Neuronal stem cell (in vitro differentiated cells): ENCODE measurements at regions not wholly inside any gene's neighbourhood (a gene's known extent, or its start where the extent isn't known, plus 50 kb on each side); places are given as distances from the start of the nearest gene placed in this dataset.
"Not testable (repeated sequence)": the region's sequence is repeated elsewhere in the genome, so short reads cannot be mapped to it uniquely, and the experiment has no call there.

Experiments
- DNase-seq: peaks from one replicate; pipeline ENCODE4 v3.0.0-alpha.2; 2013; ENCODE audit warnings: low spot score
- H2AFZ ChIP-seq: one replicate; pipeline ENCODE4 v1.6.1; 2013; ENCODE audit warnings: mild to moderate bottlenecking, low read length, inconsistent platforms
- H2AK5ac ChIP-seq: 2 replicates; pipeline ENCODE4 v1.6.1; 2013; ENCODE audit warnings: low read depth, mild to moderate bottlenecking, inconsistent platforms, low read length, moderate library complexity, mixed read lengths
- H2BK120ac ChIP-seq: 2 replicates; pipeline ENCODE4 v1.6.1; 2013; ENCODE audit warnings: low read depth, mild to moderate bottlenecking, inconsistent platforms, low read length, moderate library complexity, mixed read lengths
- H2BK12ac ChIP-seq: one replicate; pipeline ENCODE4 v1.6.1; 2013; ENCODE audit warnings: low read length, inconsistent platforms
- H2BK15ac ChIP-seq: 2 replicates; pipeline ENCODE4 v1.6.1; 2013; ENCODE audit warnings: mild to moderate bottlenecking, low read length, inconsistent platforms, mixed read lengths
- H2BK5ac ChIP-seq: one replicate; pipeline ENCODE4 v1.6.1; 2013; ENCODE audit warnings: inconsistent platforms, mild to moderate bottlenecking, low read length, moderate library complexity
- H3K14ac ChIP-seq: one replicate; pipeline ENCODE4 v1.6.1; 2013; ENCODE audit warnings: low read length, inconsistent platforms
- H3K18ac ChIP-seq: 2 replicates; pipeline ENCODE4 v1.6.1; 2013; ENCODE audit warnings: low read length, inconsistent platforms
- H3K23ac ChIP-seq: 2 replicates; pipeline ENCODE4 v1.6.1; 2013; ENCODE audit warnings: low read depth, mild to moderate bottlenecking, mixed read lengths, low read length, inconsistent platforms; ENCODE audit not compliant: poor library complexity
- H3K27ac ChIP-seq: replicated peaks from 3 replicates; pipeline ENCODE4 v1.5.1; 2013; ENCODE audit warnings: low read length, inconsistent platforms
- H3K27me3 ChIP-seq, 3 experiments: 2 replicates each; pipeline ENCODE4 v1.6.1; 2013; ENCODE audit warnings: low read length in 3 of 3, mild to moderate bottlenecking in 2 of 3, inconsistent platforms in 1 of 3, low read depth in 1 of 3, mixed read lengths in 1 of 3, moderate library complexity in 1 of 3; ENCODE audit not compliant: control insufficient read depth in 3 of 3, insufficient read depth in 3 of 3
- H3K36me3 ChIP-seq, 2 donors: replicated peaks in 1 of 2; 2 replicates each; pipeline ENCODE4 v1.6.1; 2013; ENCODE audit warnings: low read length in 2 of 2; ENCODE audit not compliant: control insufficient read depth in 2 of 2, insufficient read depth in 2 of 2
- H3K4ac ChIP-seq: 2 replicates; pipeline ENCODE4 v1.6.1; 2013; ENCODE audit warnings: inconsistent platforms, mild to moderate bottlenecking, low read length, moderate library complexity
- H3K4me1 ChIP-seq, 2 donors: 1 replicate in 1 of 2; 2 replicates in 1 of 2; pipeline ENCODE4 v1.6.1; 2013; ENCODE audit warnings: low read length in 2 of 2, low read depth in 1 of 2; ENCODE audit not compliant: control insufficient read depth in 2 of 2, insufficient read depth in 1 of 2
- H3K4me2 ChIP-seq: one replicate; pipeline ENCODE4 v1.6.1; 2013; ENCODE audit warnings: mild to moderate bottlenecking, low read length, inconsistent platforms; ENCODE audit not compliant: insufficient read depth, poor library complexity, severe bottlenecking
- H3K4me3 ChIP-seq, 2 donors: 2 replicates each; pipeline ENCODE4 v1.5.1; 2013; ENCODE audit warnings: low read length in 2 of 2, mild to moderate bottlenecking in 2 of 2, inconsistent platforms in 1 of 2, moderate library complexity in 1 of 2
- H3K79me1 ChIP-seq: one replicate; pipeline ENCODE4 v1.6.1; 2013; ENCODE audit warnings: low read depth, mild to moderate bottlenecking, inconsistent platforms, low read length, moderate library complexity
- H3K9ac ChIP-seq: one replicate; pipeline ENCODE4 v1.6.1; 2013; ENCODE audit warnings: mild to moderate bottlenecking, low read depth, low read length, inconsistent platforms; ENCODE audit not compliant: poor library complexity
- H3K9me3 ChIP-seq, 2 donors: replicated peaks in 1 of 2; 2 replicates each; pipeline versions ENCODE3 to v1.6.1; 2013; ENCODE audit warnings: low read length in 2 of 2, mild to moderate bottlenecking in 2 of 2, inconsistent platforms in 1 of 2, low read depth in 1 of 2, mixed read lengths in 1 of 2, moderate library complexity in 1 of 2; ENCODE audit not compliant: control insufficient read depth in 2 of 2, insufficient read depth in 1 of 2
- H4K8ac ChIP-seq: one replicate; pipeline ENCODE4 v1.6.1; 2013; ENCODE audit warnings: low read depth, mild to moderate bottlenecking, inconsistent platforms, low read length, moderate library complexity
- H4K91ac ChIP-seq: one replicate; pipeline ENCODE4 v1.6.1; 2013; ENCODE audit warnings: low read length, low read depth, mild to moderate bottlenecking, inconsistent platforms; ENCODE audit not compliant: poor library complexity
- WGBS, 2 donors: extraction: QIAGEN DNeasy Blood & Tissue Kit; methylation state at CpG; one replicate each; pipeline ENCODE4 v1.1.7; 2013; ENCODE audit warnings: missing lambda C conversion rate in 2 of 2, mixed read lengths in 1 of 2; ENCODE audit not compliant: insufficient read length in 2 of 2, insufficient replicate concordance in 1 of 2; ENCODE audit errors: extremely low coverage in 2 of 2; 5-methylcytosine and 5-hydroxymethylcytosine counted together

DNA sequence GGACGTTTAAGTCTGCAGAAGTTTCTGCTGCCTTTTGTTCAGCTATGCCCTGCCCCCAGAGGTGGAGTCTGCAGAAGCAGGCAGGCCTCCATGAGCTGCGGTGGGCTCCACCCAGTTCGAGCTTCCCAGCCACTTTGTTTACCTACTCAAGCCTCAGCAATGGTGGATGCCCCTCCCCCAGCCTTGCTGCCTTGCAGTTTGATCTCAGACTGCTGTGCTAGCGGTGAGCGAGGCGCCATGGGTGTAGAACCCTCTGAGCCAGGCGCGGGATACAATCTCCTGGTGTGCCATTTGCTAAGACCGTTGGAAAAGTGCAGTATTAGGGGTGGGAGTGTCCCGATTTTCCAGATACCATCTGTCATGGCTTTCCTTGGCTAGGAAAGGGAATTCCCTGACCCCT, 351.4 kb upstream of the MTNR1B start:
- H3K14ac ChIP-seq, H2BK12ac ChIP-seq, H3K79me1 ChIP-seq, H2BK5ac ChIP-seq, H2AFZ ChIP-seq, H3K23ac ChIP-seq, H3K4me2 ChIP-seq, H3K27me3 ChIP-seq, H4K91ac ChIP-seq, H3K9ac ChIP-seq, H3K27ac ChIP-seq, H3K4me1 ChIP-seq, H4K8ac ChIP-seq, H3K36me3 ChIP-seq, H2AK5ac ChIP-seq, DNase-seq, H2BK120ac ChIP-seq, H3K18ac ChIP-seq, H2BK15ac ChIP-seq, H3K4me3 ChIP-seq, H3K4ac ChIP-seq: not testable (repeated sequence)
- WGBS, 2 donors, result no CpG with 5 or more reads among the region's 10 CpGs
- peaks cover 0 to 11% of the 10 kb centered on the region in 2 donors for H3K9me3 ChIP-seq

DNA sequence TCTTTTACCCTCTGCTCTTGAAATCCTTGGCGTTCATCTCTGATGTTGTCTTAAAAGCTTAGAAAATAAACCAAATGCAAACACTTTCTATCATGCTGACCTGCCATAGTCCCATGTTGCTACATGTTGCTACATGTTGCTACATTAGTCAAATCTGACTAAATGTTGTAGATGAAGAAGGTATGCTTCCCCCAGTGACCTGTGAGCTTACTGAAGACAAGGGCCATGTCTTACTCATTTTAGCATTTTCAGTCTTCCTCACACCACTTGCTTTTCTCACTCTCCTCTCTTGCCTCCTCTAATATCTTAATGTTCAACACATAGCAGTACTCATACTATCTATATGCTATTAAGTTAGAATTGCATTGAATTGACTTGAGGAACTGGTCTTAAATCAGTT, 346.4 kb upstream of the MTNR1B start:
- H2AK5ac ChIP-seq, result no peak overlapping the region
- no peak overlapping the region for H3K4ac ChIP-seq
- H3K27ac ChIP-seq, result no peak overlapping the region
- H2BK15ac ChIP-seq, result no peak overlapping the region
- no peak overlapping the region for H3K4me2 ChIP-seq
- no CpG with 5 or more reads among the region's 1 CpG for WGBS, 2 donors
- H3K14ac ChIP-seq, result no peak overlapping the region
- no peaks in the 10 kb centered on the region for H3K79me1 ChIP-seq
- H3K23ac ChIP-seq, result no peak overlapping the region
- H4K91ac ChIP-seq, result no peak overlapping the region
- no peak overlapping the region for H2BK5ac ChIP-seq
- H4K8ac ChIP-seq, result no peak overlapping the region
- peaks cover 0 to 8% of the 10 kb centered on the region in 2 donors for H3K9me3 ChIP-seq
- no peak overlapping the region for H3K4me3 ChIP-seq
- no peak overlapping the region for H3K18ac ChIP-seq
- no peak overlapping the region for H2AFZ ChIP-seq
- no peaks in the 10 kb centered on the region for H3K27me3 ChIP-seq
- no peak overlapping the region for H3K9ac ChIP-seq
- H3K4me1 ChIP-seq, result peaks cover 3 to 22% of the 10 kb centered on the region in 2 donors
- no peak overlapping the region for H2BK12ac ChIP-seq
- no peak overlapping the region for H2BK120ac ChIP-seq
- no peak for DNase-seq
- peaks cover 0 to 8% of the 10 kb centered on the region in 2 donors for H3K36me3 ChIP-seq

DNA sequence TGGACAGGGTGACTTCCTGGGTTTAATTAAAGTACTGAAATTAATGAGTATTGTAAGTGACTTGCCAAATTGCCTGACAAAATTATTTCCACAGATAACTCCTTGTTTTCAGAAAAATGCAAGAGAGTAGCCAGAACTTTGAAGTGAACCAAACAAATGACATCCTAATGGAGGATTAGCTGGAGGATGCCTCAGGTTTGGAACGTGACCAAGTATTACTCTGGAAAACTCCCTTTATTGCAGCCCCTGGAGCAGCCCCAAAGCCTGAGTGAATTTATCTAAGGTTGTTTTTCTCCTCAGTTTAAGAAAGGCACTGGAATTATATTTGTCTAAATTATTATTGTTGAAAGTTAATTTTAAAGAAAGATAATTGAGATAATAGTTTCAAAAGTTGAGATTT, 343.6 kb upstream of the MTNR1B start:
- H2BK15ac ChIP-seq, result no peak overlapping the region
- WGBS, 2 donors, result no CpG with 5 or more reads among the region's 1 CpG
- H2BK5ac ChIP-seq, result no peak overlapping the region
- H4K8ac ChIP-seq, result no peak overlapping the region
- no peaks in the 10 kb centered on the region for H3K79me1 ChIP-seq
- H2AFZ ChIP-seq, result no peak overlapping the region
- H3K4me2 ChIP-seq, result no peak overlapping the region
- H3K4me1 ChIP-seq, result peaks cover 8 to 36% of the 10 kb centered on the region in 2 donors
- H3K9me3 ChIP-seq, result no peaks in the 10 kb centered on the region
- no peak overlapping the region for H3K14ac ChIP-seq
- H2BK120ac ChIP-seq, result no peak overlapping the region
- no peak overlapping the region for H4K91ac ChIP-seq
- H3K27me3 ChIP-seq, result no peaks in the 10 kb centered on the region
- no peak overlapping the region for H3K27ac ChIP-seq
- H3K9ac ChIP-seq, result no peak overlapping the region
- peaks cover 0 to 8% of the 10 kb centered on the region in 2 donors for H3K36me3 ChIP-seq
- no peak overlapping the region for H3K23ac ChIP-seq
- no peak overlapping the region for H3K4ac ChIP-seq
- H2BK12ac ChIP-seq, result no peak overlapping the region
- H2AK5ac ChIP-seq, result no peak overlapping the region
- no peak for DNase-seq
- no peak overlapping the region for H3K4me3 ChIP-seq
- H3K18ac ChIP-seq, result no peak overlapping the region

DNA sequence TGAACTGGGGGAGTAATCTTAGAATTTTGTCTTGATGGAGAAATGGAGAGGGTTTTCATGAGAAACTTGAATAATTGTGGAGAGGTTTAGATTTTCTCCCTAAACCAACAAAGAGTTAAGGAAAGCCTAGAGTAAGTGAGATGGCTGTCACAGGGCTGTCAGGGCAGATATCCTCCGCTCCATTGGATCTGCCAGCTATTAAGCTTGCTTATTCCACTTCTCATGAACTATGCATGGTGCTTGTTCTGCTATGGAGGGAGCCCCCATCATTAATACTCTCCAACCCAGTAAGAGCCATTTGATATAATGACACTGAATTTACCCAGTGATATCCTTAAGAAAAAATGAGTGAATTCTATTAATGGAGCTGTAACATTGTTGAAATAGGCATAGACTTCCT, 342.8 kb upstream of the MTNR1B start:
- WGBS, 2 donors, result no CpG with 5 or more reads among the region's 1 CpG
- Histone ChIP-seq H3K14ac (no peak overlapping the region), H3K9me3 (no peaks in the 10 kb centered on the region), H3K18ac (no peak overlapping the region), H3K27ac (no peak overlapping the region), H2BK120ac (no peak overlapping the region), H2BK12ac (no peak overlapping the region), H3K4me2 (no peak overlapping the region), H2AK5ac (no peak overlapping the region), H3K4ac (no peak overlapping the region), H3K36me3 (peaks cover 0 to 8% of the 10 kb centered on the region in 2 donors), H3K4me1 (peaks cover 8 to 36% of the 10 kb centered on the region in 2 donors), H3K79me1 (no peaks in the 10 kb centered on the region), H2BK5ac (no peak overlapping the region), H3K4me3 (no peak overlapping the region), H3K27me3 (no peaks in the 10 kb centered on the region), H4K91ac (no peak overlapping the region), H3K9ac (no peak overlapping the region), H3K23ac (no peak overlapping the region), H2BK15ac (no peak overlapping the region), H4K8ac (no peak overlapping the region), H2AFZ (no peak overlapping the region)
- peak; percentile 12 for DNase-seq
